Smooth muscle cell (in vitro differentiated cells): ENCODE measurements at regions not wholly inside any gene's neighbourhood (a gene's known extent, or its start where the extent isn't known, plus 50 kb on each side); places are given as distances from the start of the nearest gene placed in this dataset.

Experiments used
- DNase-seq: peaks from one replicate; lab custom pipeline; 2025; ENCODE audit not compliant: unreplicated experiment; lab: John Stamatoyannopoulos, UW
- H2AFZ ChIP-seq: fragments of 200-600 bp; sonication (generic); 2 replicates; pipeline ENCODE4 v1.6.0; 2016; ENCODE audit warnings: antibody characterized with exemption, low read depth, mild to moderate bottlenecking
- H3F3A ChIP-seq: fragments of 200-600 bp; sonication (generic); 2 replicates; pipeline ENCODE4 v1.6.0; 2017; ENCODE audit warnings: antibody characterized with exemption, low read depth
- H3K27ac ChIP-seq: fragments of 200-600 bp; sonication (generic); 2 replicates; pipeline ENCODE4 v1.5.1; 2016; ENCODE audit warnings: low read depth, mild to moderate bottlenecking
- H3K27me3 ChIP-seq: fragments of 200-600 bp; sonication (generic); 2 replicates; pipeline ENCODE4 v1.6.1; 2016; ENCODE audit warnings: low read depth, mild to moderate bottlenecking
- H3K36me3 ChIP-seq: fragments of 200-600 bp; sonication (generic); 2 replicates; pipeline ENCODE4 v1.5.1; 2016; ENCODE audit warnings: low read depth
- H3K4me1 ChIP-seq: fragments of 200-600 bp; sonication (generic); 2 replicates; pipeline ENCODE4 v1.5.1; 2016; ENCODE audit warnings: low read depth
- H3K4me2 ChIP-seq: fragments of 200-600 bp; sonication (generic); 2 replicates; pipeline ENCODE4 v1.6.0; 2016; ENCODE audit warnings: mild to moderate bottlenecking
- H3K4me3 ChIP-seq: fragments of 200-600 bp; sonication (generic); 2 replicates; pipeline ENCODE4 v1.5.1; 2016; ENCODE audit warnings: mild to moderate bottlenecking
- H3K79me2 ChIP-seq: fragments of 200-600 bp; sonication (generic); 2 replicates; pipeline ENCODE4 v1.6.0; 2016; ENCODE audit warnings: low read depth, mild to moderate bottlenecking
- H3K9ac ChIP-seq: fragments of 200-600 bp; sonication (generic); 2 replicates; pipeline ENCODE4 v1.6.0; 2016; ENCODE audit warnings: low read depth
- H3K9me3 ChIP-seq: fragments of 200-600 bp; sonication (generic); replicated peaks from 2 replicates; pipeline ENCODE4 v1.5.1; 2016; ENCODE audit warnings: low read depth
- H4K20me1 ChIP-seq: fragments of 200-600 bp; sonication (generic); 2 replicates; pipeline ENCODE4 v1.6.0; 2016; ENCODE audit warnings: low read depth
- WGBS: methylation state at CpG from one replicate; pipeline ENCODE4 v1.1.7; 2016; ENCODE audit warnings: low lambda C conversion rate; 5-methylcytosine and 5-hydroxymethylcytosine counted together
- TF ChIP-seq, protein P1 (sequence below): fragments of 200-600 bp; sonication (generic); IDR thresholded peaks from 2 replicates; pipeline ENCODE4 v1.5.1; 2017; ENCODE audit warnings: borderline replicate concordance, mild to moderate bottlenecking, antibody characterized with exemption; ENCODE audit not compliant: insufficient read depth, poor library complexity, severe bottlenecking

DNA sequence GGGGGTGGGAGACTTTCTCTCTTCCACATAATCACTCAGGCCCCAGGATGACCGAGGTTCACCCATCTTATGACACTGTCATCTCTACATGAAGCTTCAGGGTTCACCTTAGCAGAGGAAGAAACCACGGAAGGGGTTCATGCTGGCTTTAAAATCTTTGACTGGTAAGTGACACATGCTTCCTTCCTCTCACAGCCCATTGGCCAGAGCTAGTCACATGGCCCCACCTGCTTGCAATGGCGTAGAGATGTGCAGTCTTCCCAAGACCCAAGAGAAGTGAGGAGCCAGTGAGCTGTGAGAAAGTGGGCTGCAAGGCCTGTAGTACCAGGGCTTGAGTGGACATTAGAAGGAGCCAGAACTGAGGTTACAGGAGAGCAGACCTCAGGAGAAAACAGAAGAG, 180.3 kb downstream of the AXIN2 start:
- Histone ChIP-seq H3K27me3 (no peaks in the 10 kb centered on the region), H3K9me3 (no peaks in the 10 kb centered on the region), H3K79me2 (no peaks in the 10 kb centered on the region), H3K4me3 (no peak overlapping the region), H3K36me3 (no peaks in the 10 kb centered on the region), H4K20me1 (no peaks in the 10 kb centered on the region), H2AFZ (no peak overlapping the region), H3K9ac (no peak overlapping the region), H3K4me2 (no peak overlapping the region), H3K4me1 (no peaks in the 10 kb centered on the region), H3K27ac (no peak overlapping the region), H3F3A (no peaks in the 10 kb centered on the region)
- TF ChIP-seq, protein P1, sequence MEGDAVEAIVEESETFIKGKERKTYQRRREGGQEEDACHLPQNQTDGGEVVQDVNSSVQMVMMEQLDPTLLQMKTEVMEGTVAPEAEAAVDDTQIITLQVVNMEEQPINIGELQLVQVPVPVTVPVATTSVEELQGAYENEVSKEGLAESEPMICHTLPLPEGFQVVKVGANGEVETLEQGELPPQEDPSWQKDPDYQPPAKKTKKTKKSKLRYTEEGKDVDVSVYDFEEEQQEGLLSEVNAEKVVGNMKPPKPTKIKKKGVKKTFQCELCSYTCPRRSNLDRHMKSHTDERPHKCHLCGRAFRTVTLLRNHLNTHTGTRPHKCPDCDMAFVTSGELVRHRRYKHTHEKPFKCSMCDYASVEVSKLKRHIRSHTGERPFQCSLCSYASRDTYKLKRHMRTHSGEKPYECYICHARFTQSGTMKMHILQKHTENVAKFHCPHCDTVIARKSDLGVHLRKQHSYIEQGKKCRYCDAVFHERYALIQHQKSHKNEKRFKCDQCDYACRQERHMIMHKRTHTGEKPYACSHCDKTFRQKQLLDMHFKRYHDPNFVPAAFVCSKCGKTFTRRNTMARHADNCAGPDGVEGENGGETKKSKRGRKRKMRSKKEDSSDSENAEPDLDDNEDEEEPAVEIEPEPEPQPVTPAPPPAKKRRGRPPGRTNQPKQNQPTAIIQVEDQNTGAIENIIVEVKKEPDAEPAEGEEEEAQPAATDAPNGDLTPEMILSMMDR = no peak
- 90% methylated on average over 3 of the region's 3 CpGs for WGBS
- DNase-seq = no peak

GRCh38 chr17:65374966-65375365, 186.5 kb downstream of the AXIN2 start:
- Histone ChIP-seq H2AFZ (no peak overlapping the region), H3K79me2 (no peaks in the 10 kb centered on the region), H3K27me3 (no peaks in the 10 kb centered on the region), H3F3A (no peaks in the 10 kb centered on the region), H3K4me3 (no peak overlapping the region), H3K27ac (no peak overlapping the region), H3K4me1 (no peaks in the 10 kb centered on the region), H3K36me3 (no peaks in the 10 kb centered on the region), H4K20me1 (no peaks in the 10 kb centered on the region), H3K9ac (no peak overlapping the region), H3K9me3 (no peaks in the 10 kb centered on the region), H3K4me2 (no peak overlapping the region)
- no peak for DNase-seq
- WGBS = 93% methylated on average over 3 of the region's 3 CpGs
- TF ChIP-seq, protein P1 = no peak

GRCh38 chr17:65371702-65372101, 189.7 kb downstream of the AXIN2 start:
- 95% methylated on average over 2 of the region's 2 CpGs for WGBS
- TF ChIP-seq, protein P1 = no peak
- no peak overlapping the region for H2AFZ ChIP-seq

DNA sequence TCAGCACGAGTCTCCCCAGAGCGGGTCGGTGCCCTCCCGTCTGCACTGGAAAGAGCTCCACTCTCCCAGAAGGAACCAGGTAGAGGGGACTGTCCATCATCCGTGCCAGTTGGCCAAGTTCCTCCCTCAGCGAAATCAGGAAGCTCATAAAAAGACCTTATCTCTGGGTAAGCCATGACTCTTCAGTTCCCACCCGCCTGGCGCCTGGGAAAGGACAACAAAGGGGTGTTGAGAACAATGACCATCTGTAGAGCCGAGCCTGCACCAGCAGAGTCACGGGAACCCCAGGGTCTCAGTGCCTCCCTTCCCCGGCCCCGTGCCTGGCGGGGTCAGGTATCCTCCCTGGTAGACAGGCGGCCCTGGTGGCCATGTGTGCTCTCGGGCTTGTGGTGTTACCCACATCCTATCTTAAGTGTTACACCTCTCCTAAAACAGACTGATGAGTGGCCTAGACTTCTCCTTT, 190.7 kb downstream of the AXIN2 start:
- H3K9ac ChIP-seq = no peak overlapping the region
- H3K27me3 ChIP-seq = no peaks in the 10 kb centered on the region
- WGBS = 47% methylated on average over 15 of the region's 15 CpGs
- TF ChIP-seq, protein P1 = no peak
- H3K9me3 ChIP-seq = no peaks in the 10 kb centered on the region
- no peaks in the 10 kb centered on the region for H3K36me3 ChIP-seq
- no peaks in the 10 kb centered on the region for H3K79me2 ChIP-seq
- no peaks in the 10 kb centered on the region for H3F3A ChIP-seq
- no peaks in the 10 kb centered on the region for H4K20me1 ChIP-seq
- no peak overlapping the region for H2AFZ ChIP-seq
- H3K4me1 ChIP-seq = no peaks in the 10 kb centered on the region
- H3K4me3 ChIP-seq = no peak overlapping the region
- no peak overlapping the region for H3K4me2 ChIP-seq
- H3K27ac ChIP-seq = no peak overlapping the region
- DNase-seq = no peak

More at GRCh38 chr17:65371702-65372101, 189.7 kb downstream of the AXIN2 start:
- H3K27me3 ChIP-seq = no peaks in the 10 kb centered on the region
- no peaks in the 10 kb centered on the region for H3K4me1 ChIP-seq
- no peaks in the 10 kb centered on the region for H3K79me2 ChIP-seq
- no peaks in the 10 kb centered on the region for H3F3A ChIP-seq
- no peak overlapping the region for H3K4me3 ChIP-seq
- no peak overlapping the region for H3K4me2 ChIP-seq
- no peaks in the 10 kb centered on the region for H3K36me3 ChIP-seq
- H3K9ac ChIP-seq = no peak overlapping the region
- H4K20me1 ChIP-seq = no peaks in the 10 kb centered on the region
- H3K27ac ChIP-seq = no peak overlapping the region
- DNase-seq = no peak
- H3K9me3 ChIP-seq = no peaks in the 10 kb centered on the region
